ENCODE measurements at regions not wholly inside any gene's neighbourhood (a gene's known extent, or its start where the extent isn't known, plus 50 kb on each side); places are given as distances from the start of the nearest gene placed in this dataset.

DNA sequence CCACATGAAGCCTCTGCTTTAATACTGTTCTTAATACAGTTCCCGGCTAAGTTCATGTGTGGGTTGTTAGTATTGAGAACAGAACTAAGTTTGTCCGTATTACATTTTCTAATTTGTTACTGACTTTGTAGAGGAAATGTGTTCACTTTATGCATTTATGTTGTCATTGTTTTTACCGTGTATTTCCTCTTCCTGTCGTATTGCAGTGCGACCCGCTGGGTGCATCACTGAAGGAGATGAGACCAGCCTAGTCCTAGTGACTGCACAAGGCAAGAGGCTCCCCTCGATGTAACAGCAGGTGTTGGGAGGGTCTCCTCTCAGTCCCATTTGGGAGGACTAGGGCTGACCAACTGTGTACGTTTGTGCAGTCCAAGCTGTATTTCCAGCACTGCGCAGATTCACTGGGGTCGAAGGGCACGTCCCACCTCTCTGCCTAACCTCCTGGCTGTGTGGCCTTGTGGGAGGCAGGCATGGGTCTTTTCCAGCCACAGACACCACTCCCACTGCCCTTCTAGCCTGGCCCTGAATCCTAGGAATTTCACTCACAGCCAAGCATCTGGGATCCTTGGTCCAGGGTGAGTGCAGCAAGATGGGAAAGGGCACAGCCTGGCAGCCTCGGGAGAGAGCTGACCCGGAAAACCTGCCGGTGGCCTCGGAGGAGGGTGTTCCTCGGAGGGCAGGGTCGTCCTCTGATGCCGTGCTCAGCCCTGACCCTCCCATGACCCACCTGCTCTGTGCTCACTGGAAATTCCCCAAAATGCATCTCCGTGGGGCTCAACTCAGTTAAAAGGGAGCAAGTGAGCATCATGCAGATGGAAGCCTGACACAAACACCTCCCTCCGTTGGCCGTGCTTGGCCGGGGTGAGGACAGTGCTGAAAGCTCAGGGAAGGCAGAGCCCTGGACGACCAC, 63.9 kb upstream of the FAM20C start:
- TF ChIP-seq, protein P1, sequence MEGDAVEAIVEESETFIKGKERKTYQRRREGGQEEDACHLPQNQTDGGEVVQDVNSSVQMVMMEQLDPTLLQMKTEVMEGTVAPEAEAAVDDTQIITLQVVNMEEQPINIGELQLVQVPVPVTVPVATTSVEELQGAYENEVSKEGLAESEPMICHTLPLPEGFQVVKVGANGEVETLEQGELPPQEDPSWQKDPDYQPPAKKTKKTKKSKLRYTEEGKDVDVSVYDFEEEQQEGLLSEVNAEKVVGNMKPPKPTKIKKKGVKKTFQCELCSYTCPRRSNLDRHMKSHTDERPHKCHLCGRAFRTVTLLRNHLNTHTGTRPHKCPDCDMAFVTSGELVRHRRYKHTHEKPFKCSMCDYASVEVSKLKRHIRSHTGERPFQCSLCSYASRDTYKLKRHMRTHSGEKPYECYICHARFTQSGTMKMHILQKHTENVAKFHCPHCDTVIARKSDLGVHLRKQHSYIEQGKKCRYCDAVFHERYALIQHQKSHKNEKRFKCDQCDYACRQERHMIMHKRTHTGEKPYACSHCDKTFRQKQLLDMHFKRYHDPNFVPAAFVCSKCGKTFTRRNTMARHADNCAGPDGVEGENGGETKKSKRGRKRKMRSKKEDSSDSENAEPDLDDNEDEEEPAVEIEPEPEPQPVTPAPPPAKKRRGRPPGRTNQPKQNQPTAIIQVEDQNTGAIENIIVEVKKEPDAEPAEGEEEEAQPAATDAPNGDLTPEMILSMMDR (IDR thresholded peaks at IDR 0.05; ENCODE audit: low read depth, low read length): no peak
- no peak overlapping the region for H3K4me3 ChIP-seq (ENCODE audit: low read depth, low read length)
- in situ Hi-C loops (cut with HindIII; ENCODE audit: low sequenced_read_pairs): no loop called here
- no peak for DNase-seq (ENCODE audit: low read depth, low spot score)

DNA sequence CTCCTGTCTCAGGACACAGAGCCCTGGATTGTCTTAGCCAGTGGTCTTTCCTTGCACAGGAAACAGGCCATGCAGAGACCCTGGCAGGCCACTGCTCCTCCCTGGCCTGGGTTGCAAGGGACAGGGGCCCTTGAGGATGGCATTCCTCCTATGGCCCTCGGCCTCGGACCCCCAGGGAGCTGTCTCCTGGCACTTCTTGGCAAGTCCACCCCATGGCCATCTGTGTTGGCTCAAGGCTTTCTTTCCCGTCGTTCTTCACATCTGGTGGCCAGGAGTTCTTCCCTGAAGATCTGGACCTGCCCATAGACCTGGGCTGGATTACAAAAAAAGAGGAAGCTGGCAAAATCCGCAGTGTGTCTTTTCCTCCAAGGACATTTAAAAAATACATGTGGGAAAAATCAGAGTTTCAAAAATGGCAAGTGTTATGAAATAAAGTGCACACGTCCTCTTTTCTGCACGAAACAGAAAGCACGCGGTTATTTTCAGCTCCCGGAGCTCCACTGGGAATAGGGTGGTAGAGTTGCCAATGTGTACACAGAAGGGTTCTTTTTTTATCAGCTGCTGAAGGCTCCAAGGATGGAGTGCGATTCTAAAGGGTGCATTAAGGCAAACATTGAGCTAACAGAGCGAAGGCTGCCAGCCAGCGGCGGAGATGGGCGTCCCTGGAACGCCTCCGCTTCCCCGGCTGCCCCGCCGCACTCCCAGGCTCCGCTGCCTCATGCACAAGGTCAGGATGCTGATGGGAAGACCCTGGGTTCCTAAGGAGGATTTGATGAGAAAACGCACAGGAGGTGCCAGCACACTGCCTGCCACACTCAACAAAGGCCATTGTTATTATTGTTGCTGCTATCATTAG, 62.8 kb upstream of the FAM20C start:
- DNase-seq (ENCODE audit: low read depth, low spot score): no peak
- TF ChIP-seq, protein P1 (IDR thresholded peaks at IDR 0.05; ENCODE audit: low read depth, low read length): no peak
- no peak overlapping the region for H3K4me3 ChIP-seq (ENCODE audit: low read depth, low read length)
- in situ Hi-C loops (cut with HindIII; ENCODE audit: low sequenced_read_pairs): no loop called here

DNA sequence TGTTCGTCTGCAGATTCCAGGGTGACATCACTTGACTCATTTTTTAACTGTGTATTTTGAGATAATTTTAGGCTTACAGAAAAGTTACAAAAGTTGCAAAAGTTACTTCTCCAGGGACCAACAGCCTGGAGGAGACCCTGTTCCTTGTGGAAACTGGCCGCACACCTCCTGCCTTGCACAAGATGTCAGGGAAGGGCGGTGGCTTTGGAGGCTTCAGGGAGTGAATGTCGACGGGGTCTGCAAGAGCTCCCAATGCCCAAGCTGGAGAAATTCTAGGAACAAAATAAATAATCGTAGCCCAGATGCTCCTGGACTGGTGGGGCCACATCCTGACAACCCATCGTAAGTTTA, 62.2 kb upstream of the FAM20C start:
- no peak for DNase-seq (ENCODE audit: low read depth, low spot score)
- in situ Hi-C loops (cut with HindIII; ENCODE audit: low sequenced_read_pairs): no loop called here
- no peak overlapping the region for H3K4me3 ChIP-seq (ENCODE audit: low read depth, low read length)
- TF ChIP-seq, protein P1 (IDR thresholded peaks at IDR 0.05; ENCODE audit: low read depth, low read length): no peak

- DNase-seq (ENCODE audit: low read depth, low spot score): no peak
- H3K4me3 ChIP-seq (ENCODE audit: low read depth, low read length): no peak overlapping the region
- TF ChIP-seq, protein P1 (IDR thresholded peaks at IDR 0.05; ENCODE audit: low read depth, low read length): no peak
- in situ Hi-C loops (cut with HindIII; ENCODE audit: low sequenced_read_pairs): no loop called here
Measured at GRCh38 chr7:130875-131780, 61.2 kb upstream of the FAM20C start.

DNA sequence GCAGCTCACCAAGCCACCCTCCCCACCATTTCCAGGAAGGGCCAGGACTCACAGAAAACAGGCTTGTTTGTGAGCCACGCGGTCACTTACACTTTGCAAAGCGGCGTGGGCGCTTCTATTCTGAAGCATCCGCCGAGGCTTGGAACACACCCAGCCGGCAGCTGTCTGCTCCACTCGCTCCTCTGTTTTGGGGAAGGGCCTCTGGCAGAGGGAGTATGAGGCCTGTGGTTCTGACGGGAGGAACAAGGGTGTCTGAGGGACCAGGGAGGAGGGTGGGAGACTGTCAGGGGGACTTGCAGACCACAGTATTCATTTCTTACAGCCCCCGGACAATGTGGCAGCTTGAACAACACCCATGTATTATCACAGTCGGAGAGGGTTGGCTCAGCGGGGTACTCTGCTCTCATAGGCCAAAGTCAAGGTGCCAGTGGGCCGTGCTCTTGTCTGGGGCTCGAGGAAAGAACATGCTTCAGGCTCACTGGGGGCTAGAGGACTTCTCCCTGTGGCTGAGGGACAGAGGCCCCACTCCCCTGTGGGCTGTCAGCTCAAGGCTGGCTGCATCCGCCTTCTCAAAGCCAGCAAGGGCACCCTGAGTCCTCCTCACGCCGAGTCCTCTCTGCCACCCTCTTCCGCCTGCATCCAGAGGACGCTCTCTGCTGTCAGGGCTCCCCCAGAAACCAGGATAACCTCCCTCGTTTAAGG, 60.4 kb upstream of the FAM20C start:
- in situ Hi-C loops (cut with HindIII; ENCODE audit: low sequenced_read_pairs): no loop called here
- no peak for DNase-seq (ENCODE audit: low read depth, low spot score)
- no peak overlapping the region for H3K4me3 ChIP-seq (ENCODE audit: low read depth, low read length)
- TF ChIP-seq, protein P1 (IDR thresholded peaks at IDR 0.05; ENCODE audit: low read depth, low read length): no peak
